Endothelial cell of umbilical vein (primary cell): ENCODE measurements at regions not wholly inside any gene's neighbourhood (a gene's known extent, or its start where the extent isn't known, plus 50 kb on each side); places are given as distances from the start of the nearest gene placed in this dataset.

Source experiments
- BruUV-seq: library from RNA; stranded (reverse); fragments of 400-500 nt; replicated peaks from 2 replicates; lab custom pipeline; 2021; lab: Mats Ljungman, UMichigan
- CTCF ChIA-PET: fragments of 300-600, 350-600 bp; sonication (Branson Sonifier 250); formaldehyde crosslinking; loops from one replicate; lab custom pipeline; 2021; ENCODE audit warnings: antibody characterized with exemption, inconsistent platforms; lab: Charles Lee
- POLR2A ChIA-PET: fragments of 300-600, 350-600 bp; sonication (Branson Sonifier 250); formaldehyde crosslinking; loops from one replicate; lab custom pipeline; 2021; ENCODE audit warnings: antibody characterized with exemption, inconsistent platforms; lab: Charles Lee
- DNase-seq: peaks from one replicate; pipeline ENCODE4 v3.0.0-alpha.2; 2011; ENCODE audit warnings: low read depth, low spot score
- FAIRE-seq: peaks from 2 replicates; lab custom pipeline; 2011; peaks lifted over from hg19 to GRCh38; lab: Jason Lieb, UNC
- H2AFZ ChIP-seq: 2 replicates; pipeline ENCODE4 v1.6.0; 2012; ENCODE audit warnings: low read depth, low read length, control low read depth, inconsistent platforms
- H3K27ac ChIP-seq: 2 replicates; pipeline ENCODE4 v1.5.1; 2011; ENCODE audit warnings: low read depth, mild to moderate bottlenecking, control low read depth, low read length, moderate library complexity; ENCODE audit not compliant: insufficient read depth
- H3K27me3 ChIP-seq, 2 experiments: 2 replicates each; pipeline versions ENCODE4 v1.6.0 to v1.6.1; 2011; ENCODE audit warnings: low read length in 2 of 2, mixed read lengths in 1 of 2; ENCODE audit not compliant: control insufficient read depth in 2 of 2, insufficient read depth in 2 of 2
- H3K36me3 ChIP-seq, 2 experiments: 2 replicates in 1 of 2; 3 replicates in 1 of 2; pipeline ENCODE4 v1.5.1; 2011; ENCODE audit warnings: low read length in 2 of 2, mild to moderate bottlenecking in 1 of 2, moderate library complexity in 1 of 2; ENCODE audit not compliant: control insufficient read depth in 2 of 2, insufficient read depth in 2 of 2; ENCODE audit errors: extremely low read depth in 1 of 2
- H3K4me1 ChIP-seq: 3 replicates; pipeline ENCODE4 v1.5.1; 2011; ENCODE audit warnings: mild to moderate bottlenecking, low read length; ENCODE audit not compliant: control insufficient read depth, insufficient read depth; ENCODE audit errors: extremely low read depth
- H3K4me2 ChIP-seq: 2 replicates; pipeline ENCODE4 v1.6.1; 2011; ENCODE audit warnings: low read length, control low read depth, mixed read lengths; ENCODE audit not compliant: insufficient read depth
- H3K4me3 ChIP-seq, 3 experiments: fragments of 200-600 bp in 1 of 3; sonication (generic), shearing (Covaris generic) in 1 of 3; replicated peaks in 1 of 3; 2 replicates each; pipeline ENCODE4 v1.5.1; 2011 to 2016; ENCODE audit warnings: control low read depth in 3 of 3, low read length in 3 of 3, mild to moderate bottlenecking in 2 of 3, inconsistent platforms in 1 of 3, low read depth in 1 of 3, moderate library complexity in 1 of 3; ENCODE audit not compliant: insufficient read depth in 1 of 3
- H3K79me2 ChIP-seq: 2 replicates; pipeline ENCODE4 v1.6.0; 2012; ENCODE audit warnings: low read length, inconsistent platforms; ENCODE audit not compliant: control insufficient read depth, insufficient read depth
- H3K9ac ChIP-seq: replicated peaks from 2 replicates; pipeline ENCODE3; 2011; ENCODE audit warnings: low read length, control low read depth; ENCODE audit not compliant: insufficient read depth; ENCODE audit errors: extremely low read depth
- H3K9me1 ChIP-seq: replicated peaks from 3 replicates; pipeline ENCODE4 v1.6.0; 2011; ENCODE audit warnings: mild to moderate bottlenecking, low read length; ENCODE audit not compliant: control insufficient read depth, insufficient read depth; ENCODE audit errors: extremely low read depth
- H3K9me3 ChIP-seq: replicated peaks from 2 replicates; pipeline ENCODE4 v1.5.1; 2012; ENCODE audit warnings: low read length, inconsistent platforms; ENCODE audit not compliant: control insufficient read depth, insufficient read depth
- H4K20me1 ChIP-seq: replicated peaks from 2 replicates; pipeline ENCODE3; 2011; ENCODE audit warnings: mild to moderate bottlenecking, low read length; ENCODE audit not compliant: control insufficient read depth, insufficient read depth; ENCODE audit errors: extremely low read depth
- EZH2 ChIP-seq: IDR thresholded peaks from 2 replicates; pipeline ENCODE4 v1.6.1; 2012; ENCODE audit warnings: borderline replicate concordance, low read depth, mild to moderate bottlenecking, moderate library complexity, low read length, inconsistent platforms; ENCODE audit not compliant: severe bottlenecking
- FOS ChIP-seq: IDR thresholded peaks from 2 replicates; pipeline ENCODE4 v1.6.1; 2011; ENCODE audit warnings: mild to moderate bottlenecking, low read length, moderate library complexity, borderline replicate concordance; ENCODE audit not compliant: insufficient read depth
- GATA2 ChIP-seq: IDR thresholded peaks from 2 replicates; pipeline ENCODE4 v1.7.0; 2011; ENCODE audit warnings: low read depth, mild to moderate bottlenecking, moderate library complexity, mixed read lengths, low read length; ENCODE audit not compliant: insufficient read length, insufficient read depth
- JUN ChIP-seq: IDR thresholded peaks from 2 replicates; pipeline ENCODE4 v1.6.1; 2011; ENCODE audit warnings: borderline replicate concordance, low read depth; ENCODE audit not compliant: insufficient read length, insufficient read depth
- MYC ChIP-seq: IDR thresholded peaks from one replicate; pipeline ENCODE4 v1.6.1; 2011; ENCODE audit warnings: mild to moderate bottlenecking, low read depth, low read length
- POLR2A ChIP-seq: IDR thresholded peaks from 2 replicates; pipeline ENCODE4 v1.6.1; 2012; ENCODE audit warnings: low read depth, mild to moderate bottlenecking, control low read depth, low read length
- POLR2AphosphoS5 ChIP-seq: IDR thresholded peaks from 2 replicates; pipeline ENCODE4 v1.6.1; 2012; ENCODE audit warnings: low read depth, mild to moderate bottlenecking, control low read depth, low read length, moderate library complexity; ENCODE audit not compliant: insufficient read depth
- dilution Hi-C: fragments of 300-500 bp; cut with MboI; formaldehyde crosslinking; loops from one replicate; pipeline ENCODE4 v1.15.0; 2019; ENCODE audit warnings: low sequenced_read_pairs; ENCODE audit not compliant: extremely low pct_ligation_motif_present
- intact Hi-C: fragments of 100-400 bp; cut with micrococcal nuclease; formaldehyde crosslinking; loops from one replicate; pipeline ENCODE4 v1.10.0; 2022
- TF ChIP-seq, protein P1 (sequence below), 2 donors: IDR thresholded peaks; 1 replicate in 1 of 2; 2 replicates in 1 of 2; pipeline ENCODE4 v1.5.1; 2011; ENCODE audit warnings: low read length in 2 of 2, mild to moderate bottlenecking in 2 of 2, moderate library complexity in 2 of 2, control low read depth in 1 of 2, inconsistent platforms in 1 of 2, low read depth in 1 of 2; ENCODE audit not compliant: insufficient read depth in 1 of 2; ENCODE audit errors: extremely low read depth in 1 of 2
- TF ChIP-seq, protein P2 (sequence below): IDR thresholded peaks from 2 replicates; pipeline ENCODE4 v1.6.1; 2011; ENCODE audit not compliant: insufficient read depth, insufficient read length

DNA sequence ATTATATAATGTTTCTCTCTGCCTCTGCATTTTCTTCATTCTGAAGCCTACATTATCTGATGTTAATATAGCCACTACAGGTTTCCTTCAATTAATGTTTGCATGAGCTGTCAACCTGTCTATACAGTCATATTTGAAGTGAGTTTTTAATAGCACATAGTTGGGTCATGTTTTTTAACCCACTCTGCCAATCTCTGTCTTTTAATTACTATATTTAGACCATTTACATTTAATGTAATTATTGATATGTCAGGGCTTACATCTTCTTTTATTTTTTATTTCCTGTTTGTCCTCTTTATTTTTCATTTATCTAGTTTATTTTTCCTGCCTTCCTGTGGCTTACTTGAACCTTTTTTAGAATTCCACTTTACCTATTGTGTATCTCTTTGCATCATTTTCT, 124.3 kb upstream of the PDE1C start:
- dilution Hi-C loops (no loop called here), intact Hi-C loops (no loop called here)
- Histone ChIP-seq H3K79me2 (no peaks in the 10 kb centered on the region), H3K27me3 (no peaks in the 10 kb centered on the region), H3K9ac (no peak overlapping the region), H3K9me1 (no peaks in the 10 kb centered on the region), H3K4me3 (no peak overlapping the region), H3K36me3 (no peaks in the 10 kb centered on the region), H2AFZ (no peak overlapping the region), H4K20me1 (no peaks in the 10 kb centered on the region), H3K4me2 (no peak overlapping the region), H3K27ac (no peak overlapping the region), H3K4me1 (no peaks in the 10 kb centered on the region), H3K9me3 (no peaks in the 10 kb centered on the region)
- no peak for FAIRE-seq
- TF ChIP-seq, protein P1, sequence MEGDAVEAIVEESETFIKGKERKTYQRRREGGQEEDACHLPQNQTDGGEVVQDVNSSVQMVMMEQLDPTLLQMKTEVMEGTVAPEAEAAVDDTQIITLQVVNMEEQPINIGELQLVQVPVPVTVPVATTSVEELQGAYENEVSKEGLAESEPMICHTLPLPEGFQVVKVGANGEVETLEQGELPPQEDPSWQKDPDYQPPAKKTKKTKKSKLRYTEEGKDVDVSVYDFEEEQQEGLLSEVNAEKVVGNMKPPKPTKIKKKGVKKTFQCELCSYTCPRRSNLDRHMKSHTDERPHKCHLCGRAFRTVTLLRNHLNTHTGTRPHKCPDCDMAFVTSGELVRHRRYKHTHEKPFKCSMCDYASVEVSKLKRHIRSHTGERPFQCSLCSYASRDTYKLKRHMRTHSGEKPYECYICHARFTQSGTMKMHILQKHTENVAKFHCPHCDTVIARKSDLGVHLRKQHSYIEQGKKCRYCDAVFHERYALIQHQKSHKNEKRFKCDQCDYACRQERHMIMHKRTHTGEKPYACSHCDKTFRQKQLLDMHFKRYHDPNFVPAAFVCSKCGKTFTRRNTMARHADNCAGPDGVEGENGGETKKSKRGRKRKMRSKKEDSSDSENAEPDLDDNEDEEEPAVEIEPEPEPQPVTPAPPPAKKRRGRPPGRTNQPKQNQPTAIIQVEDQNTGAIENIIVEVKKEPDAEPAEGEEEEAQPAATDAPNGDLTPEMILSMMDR (IDR thresholded peaks at IDR 0.05; ENCODE audit: extremely low read depth in 1 of 2, insufficient read depth in 1 of 2, low read depth in 1 of 2, low read length in 2 of 2): no peak
- TF ChIP-seq, protein P2, sequence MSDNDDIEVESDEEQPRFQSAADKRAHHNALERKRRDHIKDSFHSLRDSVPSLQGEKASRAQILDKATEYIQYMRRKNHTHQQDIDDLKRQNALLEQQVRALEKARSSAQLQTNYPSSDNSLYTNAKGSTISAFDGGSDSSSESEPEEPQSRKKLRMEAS: no peak
- TF ChIP-seq JUN: no peak
- TF ChIP-seq MYC: no peak
- no peak for TF ChIP-seq POLR2AphosphoS5
- no peak for TF ChIP-seq POLR2A
- no peak for TF ChIP-seq FOS
- no peak for TF ChIP-seq GATA2
- TF ChIP-seq EZH2: no peak
- no peak for DNase-seq
- POLR2A ChIA-PET: no interaction called here
- CTCF ChIA-PET: interaction anchor here (1.5 kb wide), 1 partner anchor 16 kb away, joined by 4 read pairs; no protein-coding TSS in a partner anchor
- BruUV-seq: no TSS peak
